Neuronal stem cell (in vitro differentiated cells): ENCODE measurements at regions not wholly inside any gene's neighbourhood (a gene's known extent, or its start where the extent isn't known, plus 50 kb on each side); places are given as distances from the start of the nearest gene placed in this dataset.

Experiments used
- DNase-seq: peaks from one replicate; pipeline ENCODE4 v3.0.0-alpha.2; 2013; ENCODE audit warnings: low spot score
- H2AFZ ChIP-seq: one replicate; pipeline ENCODE4 v1.6.1; 2013; ENCODE audit warnings: mild to moderate bottlenecking, low read length, inconsistent platforms
- H2AK5ac ChIP-seq: 2 replicates; pipeline ENCODE4 v1.6.1; 2013; ENCODE audit warnings: low read depth, mild to moderate bottlenecking, inconsistent platforms, low read length, moderate library complexity, mixed read lengths
- H2BK120ac ChIP-seq: 2 replicates; pipeline ENCODE4 v1.6.1; 2013; ENCODE audit warnings: low read depth, mild to moderate bottlenecking, inconsistent platforms, low read length, moderate library complexity, mixed read lengths
- H2BK12ac ChIP-seq: one replicate; pipeline ENCODE4 v1.6.1; 2013; ENCODE audit warnings: low read length, inconsistent platforms
- H2BK15ac ChIP-seq: 2 replicates; pipeline ENCODE4 v1.6.1; 2013; ENCODE audit warnings: mild to moderate bottlenecking, low read length, inconsistent platforms, mixed read lengths
- H2BK5ac ChIP-seq: one replicate; pipeline ENCODE4 v1.6.1; 2013; ENCODE audit warnings: inconsistent platforms, mild to moderate bottlenecking, low read length, moderate library complexity
- H3K14ac ChIP-seq: one replicate; pipeline ENCODE4 v1.6.1; 2013; ENCODE audit warnings: low read length, inconsistent platforms
- H3K18ac ChIP-seq: 2 replicates; pipeline ENCODE4 v1.6.1; 2013; ENCODE audit warnings: low read length, inconsistent platforms
- H3K23ac ChIP-seq: 2 replicates; pipeline ENCODE4 v1.6.1; 2013; ENCODE audit warnings: low read depth, mild to moderate bottlenecking, mixed read lengths, low read length, inconsistent platforms; ENCODE audit not compliant: poor library complexity
- H3K27ac ChIP-seq: replicated peaks from 3 replicates; pipeline ENCODE4 v1.5.1; 2013; ENCODE audit warnings: low read length, inconsistent platforms
- H3K27me3 ChIP-seq, 3 experiments: 2 replicates each; pipeline ENCODE4 v1.6.1; 2013; ENCODE audit warnings: low read length in 3 of 3, mild to moderate bottlenecking in 2 of 3, inconsistent platforms in 1 of 3, low read depth in 1 of 3, mixed read lengths in 1 of 3, moderate library complexity in 1 of 3; ENCODE audit not compliant: control insufficient read depth in 3 of 3, insufficient read depth in 3 of 3
- H3K36me3 ChIP-seq, 2 donors: replicated peaks in 1 of 2; 2 replicates each; pipeline ENCODE4 v1.6.1; 2013; ENCODE audit warnings: low read length in 2 of 2; ENCODE audit not compliant: control insufficient read depth in 2 of 2, insufficient read depth in 2 of 2
- H3K4ac ChIP-seq: 2 replicates; pipeline ENCODE4 v1.6.1; 2013; ENCODE audit warnings: inconsistent platforms, mild to moderate bottlenecking, low read length, moderate library complexity
- H3K4me1 ChIP-seq, 2 donors: 1 replicate in 1 of 2; 2 replicates in 1 of 2; pipeline ENCODE4 v1.6.1; 2013; ENCODE audit warnings: low read length in 2 of 2, low read depth in 1 of 2; ENCODE audit not compliant: control insufficient read depth in 2 of 2, insufficient read depth in 1 of 2
- H3K4me2 ChIP-seq: one replicate; pipeline ENCODE4 v1.6.1; 2013; ENCODE audit warnings: mild to moderate bottlenecking, low read length, inconsistent platforms; ENCODE audit not compliant: insufficient read depth, poor library complexity, severe bottlenecking
- H3K4me3 ChIP-seq, 2 donors: 2 replicates each; pipeline ENCODE4 v1.5.1; 2013; ENCODE audit warnings: low read length in 2 of 2, mild to moderate bottlenecking in 2 of 2, inconsistent platforms in 1 of 2, moderate library complexity in 1 of 2
- H3K79me1 ChIP-seq: one replicate; pipeline ENCODE4 v1.6.1; 2013; ENCODE audit warnings: low read depth, mild to moderate bottlenecking, inconsistent platforms, low read length, moderate library complexity
- H3K9ac ChIP-seq: one replicate; pipeline ENCODE4 v1.6.1; 2013; ENCODE audit warnings: mild to moderate bottlenecking, low read depth, low read length, inconsistent platforms; ENCODE audit not compliant: poor library complexity
- H3K9me3 ChIP-seq, 2 donors: replicated peaks in 1 of 2; 2 replicates each; pipeline versions ENCODE3 to v1.6.1; 2013; ENCODE audit warnings: low read length in 2 of 2, mild to moderate bottlenecking in 2 of 2, inconsistent platforms in 1 of 2, low read depth in 1 of 2, mixed read lengths in 1 of 2, moderate library complexity in 1 of 2; ENCODE audit not compliant: control insufficient read depth in 2 of 2, insufficient read depth in 1 of 2
- H4K8ac ChIP-seq: one replicate; pipeline ENCODE4 v1.6.1; 2013; ENCODE audit warnings: low read depth, mild to moderate bottlenecking, inconsistent platforms, low read length, moderate library complexity
- H4K91ac ChIP-seq: one replicate; pipeline ENCODE4 v1.6.1; 2013; ENCODE audit warnings: low read length, low read depth, mild to moderate bottlenecking, inconsistent platforms; ENCODE audit not compliant: poor library complexity
- WGBS, 2 donors: extraction: QIAGEN DNeasy Blood & Tissue Kit; methylation state at CpG; one replicate each; pipeline ENCODE4 v1.1.7; 2013; ENCODE audit warnings: missing lambda C conversion rate in 2 of 2, mixed read lengths in 1 of 2; ENCODE audit not compliant: insufficient read length in 2 of 2, insufficient replicate concordance in 1 of 2; ENCODE audit errors: extremely low coverage in 2 of 2; 5-methylcytosine and 5-hydroxymethylcytosine counted together

GRCh38 chr6:56407883-56408410 is 160.6 kb upstream of the COL21A1 start:
- no peaks in the 10 kb centered on the region for H3K36me3 ChIP-seq
- H3K4ac ChIP-seq: no peak overlapping the region
- no peaks in the 10 kb centered on the region for H3K27me3 ChIP-seq
- no peak overlapping the region for H4K91ac ChIP-seq
- no peak overlapping the region for H3K4me3 ChIP-seq
- no peak overlapping the region for H2AK5ac ChIP-seq
- H3K4me2 ChIP-seq: no peak overlapping the region
- H2BK12ac ChIP-seq: no peak overlapping the region
- H2BK120ac ChIP-seq: no peak overlapping the region
- H2BK15ac ChIP-seq: no peak overlapping the region
- DNase-seq: no peak
- no peak overlapping the region for H3K27ac ChIP-seq
- no peak overlapping the region for H3K23ac ChIP-seq
- no peaks in the 10 kb centered on the region for H3K9me3 ChIP-seq
- no peaks in the 10 kb centered on the region for H3K79me1 ChIP-seq
- H3K14ac ChIP-seq: no peak overlapping the region
- no peak overlapping the region for H4K8ac ChIP-seq
- no peak overlapping the region for H3K9ac ChIP-seq
- H2BK5ac ChIP-seq: no peak overlapping the region
- WGBS, 2 donors: 100% methylated on average over 1 of the region's 1 CpG; no CpG with 5 or more reads in 1 of the 2 donors
- no peak overlapping the region for H3K18ac ChIP-seq
- peaks cover 0 to 2% of the 10 kb centered on the region in 2 donors for H3K4me1 ChIP-seq
- H2AFZ ChIP-seq: no peak overlapping the region

- Histone ChIP-seq H3K27me3 (no peaks in the 10 kb centered on the region), H2AK5ac (no peak overlapping the region), H2BK5ac (no peak overlapping the region), H2BK15ac (no peak overlapping the region), H3K27ac (no peak overlapping the region), H3K9ac (no peak overlapping the region), H3K79me1 (no peaks in the 10 kb centered on the region), H2BK12ac (no peak overlapping the region), H3K36me3 (no peaks in the 10 kb centered on the region), H3K18ac (no peak overlapping the region), H3K4ac (no peak overlapping the region), H3K23ac (no peak overlapping the region), H2BK120ac (no peak overlapping the region), H3K9me3 (no peaks in the 10 kb centered on the region), H3K14ac (no peak overlapping the region), H4K91ac (no peak overlapping the region), H2AFZ (no peak overlapping the region), H3K4me2 (no peak overlapping the region), H3K4me1 (peaks cover 0 to 2% of the 10 kb centered on the region in 2 donors), H4K8ac (no peak overlapping the region), H3K4me3 (no peak overlapping the region)
- WGBS, 2 donors: no CpG with 5 or more reads among the region's 3 CpGs
- DNase-seq: no peak
Measured at GRCh38 chr6:56406276-56407269, 159.2 kb upstream of the COL21A1 start.

GRCh38 chr6:56404599-56404998 is 157.2 kb upstream of the COL21A1 start:
- Histone ChIP-seq H2BK120ac (no peak overlapping the region), H3K4me3 (no peak overlapping the region), H3K4me1 (peaks cover 0 to 2% of the 10 kb centered on the region in 2 donors), H3K27me3 (no peaks in the 10 kb centered on the region), H3K23ac (no peak overlapping the region), H2AK5ac (no peak overlapping the region), H3K4ac (no peak overlapping the region), H3K27ac (no peak overlapping the region), H3K9me3 (no peaks in the 10 kb centered on the region), H3K18ac (no peak overlapping the region), H3K4me2 (no peak overlapping the region), H4K91ac (no peak overlapping the region), H3K36me3 (no peaks in the 10 kb centered on the region), H2BK12ac (no peak overlapping the region), H3K79me1 (no peaks in the 10 kb centered on the region), H3K9ac (no peak overlapping the region), H2AFZ (no peak overlapping the region), H2BK5ac (no peak overlapping the region), H3K14ac (no peak overlapping the region), H2BK15ac (no peak overlapping the region), H4K8ac (no peak overlapping the region)
- no CpG with 5 or more reads among the region's 2 CpGs for WGBS, 2 donors
- no peak for DNase-seq

GRCh38 chr6:56403745-56404144 is 156.4 kb upstream of the COL21A1 start:
- Histone ChIP-seq H3K18ac (no peak overlapping the region), H3K27ac (no peak overlapping the region), H3K36me3 (no peaks in the 10 kb centered on the region), H2BK120ac (no peak overlapping the region), H3K4me2 (no peak overlapping the region), H2BK12ac (no peak overlapping the region), H4K91ac (no peak overlapping the region), H3K27me3 (no peaks in the 10 kb centered on the region), H2AK5ac (no peak overlapping the region), H4K8ac (no peak overlapping the region), H2BK15ac (no peak overlapping the region), H3K4ac (no peak overlapping the region), H2BK5ac (no peak overlapping the region), H3K4me3 (no peak overlapping the region), H3K23ac (no peak overlapping the region), H2AFZ (no peak overlapping the region), H3K9me3 (no peaks in the 10 kb centered on the region), H3K4me1 (peaks cover 0 to under 1% of the 10 kb centered on the region in 2 donors), H3K79me1 (no peaks in the 10 kb centered on the region), H3K9ac (no peak overlapping the region), H3K14ac (no peak overlapping the region)
- no CpG with 5 or more reads among the region's 2 CpGs for WGBS, 2 donors
- no peak for DNase-seq
